Esophagus squamous epithelium (tissue), 4 donors: ENCODE measurements at regions not wholly inside any gene's neighbourhood (a gene's known extent, or its start where the extent isn't known, plus 50 kb on each side); places are given as distances from the start of the nearest gene placed in this dataset.

ENCODE experiments used
- POLR2A ChIP-seq, 4 donors: fragments of 450-650 bp; IDR thresholded peaks; one replicate each; pipeline ENCODE4 v1.6.1; 2017; ENCODE audit warnings: antibody characterized with exemption in 4 of 4, mild to moderate bottlenecking in 4 of 4, moderate library complexity in 3 of 4
- TF ChIP-seq, protein P1 (sequence below), 6 experiments: fragments of 450-650 bp in 4 of 6; fragments of 200-600 bp in 2 of 6; sonication (generic) in 2 of 6; IDR thresholded peaks; one replicate each; pipeline ENCODE4 v1.5.1; 2016 to 2019; ENCODE audit warnings: antibody characterized with exemption in 6 of 6, mild to moderate bottlenecking in 4 of 6, moderate library complexity in 4 of 6

DNA sequence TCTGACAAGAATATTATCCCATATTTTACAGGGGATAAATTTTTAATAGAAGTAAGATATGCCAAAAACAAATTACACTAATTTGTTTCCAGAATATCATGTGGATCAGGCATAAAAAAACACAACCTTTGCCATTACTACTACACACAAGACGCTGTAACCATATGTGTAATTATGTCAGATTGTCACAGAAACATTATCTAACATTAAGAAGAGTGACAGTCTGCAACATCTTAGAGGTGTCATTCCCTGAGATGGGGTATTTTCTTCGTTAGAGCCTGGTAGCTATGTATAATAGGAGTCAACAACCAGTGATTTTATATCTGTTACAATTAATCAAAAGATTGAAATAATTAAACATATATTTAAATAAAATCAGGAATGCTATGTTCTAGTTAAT lies 518.9 kb downstream of the RERGL start:
- TF ChIP-seq, protein P1, sequence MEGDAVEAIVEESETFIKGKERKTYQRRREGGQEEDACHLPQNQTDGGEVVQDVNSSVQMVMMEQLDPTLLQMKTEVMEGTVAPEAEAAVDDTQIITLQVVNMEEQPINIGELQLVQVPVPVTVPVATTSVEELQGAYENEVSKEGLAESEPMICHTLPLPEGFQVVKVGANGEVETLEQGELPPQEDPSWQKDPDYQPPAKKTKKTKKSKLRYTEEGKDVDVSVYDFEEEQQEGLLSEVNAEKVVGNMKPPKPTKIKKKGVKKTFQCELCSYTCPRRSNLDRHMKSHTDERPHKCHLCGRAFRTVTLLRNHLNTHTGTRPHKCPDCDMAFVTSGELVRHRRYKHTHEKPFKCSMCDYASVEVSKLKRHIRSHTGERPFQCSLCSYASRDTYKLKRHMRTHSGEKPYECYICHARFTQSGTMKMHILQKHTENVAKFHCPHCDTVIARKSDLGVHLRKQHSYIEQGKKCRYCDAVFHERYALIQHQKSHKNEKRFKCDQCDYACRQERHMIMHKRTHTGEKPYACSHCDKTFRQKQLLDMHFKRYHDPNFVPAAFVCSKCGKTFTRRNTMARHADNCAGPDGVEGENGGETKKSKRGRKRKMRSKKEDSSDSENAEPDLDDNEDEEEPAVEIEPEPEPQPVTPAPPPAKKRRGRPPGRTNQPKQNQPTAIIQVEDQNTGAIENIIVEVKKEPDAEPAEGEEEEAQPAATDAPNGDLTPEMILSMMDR (IDR thresholded peaks at IDR 0.05), result no peak
- no peak for TF ChIP-seq POLR2A (IDR thresholded peaks at IDR 0.05)
